Stimulated activated CD8-positive, alpha-beta memory T cell treated with anti-CD3 and anti-CD28 coated beads, Interleukin-15, amount 100 ng/mL, for 4 hours (primary cell): ENCODE measurements at regions not wholly inside any gene's neighbourhood (a gene's known extent, or its start where the extent isn't known, plus 50 kb on each side); places are given as distances from the start of the nearest gene placed in this dataset.
"Not testable (repeated sequence)": the region's sequence is repeated elsewhere in the genome, so short reads cannot be mapped to it uniquely, and the experiment has no call there.

Experiments
- DNase-seq, 2 donors: peaks; one replicate each; pipeline ENCODE4 v3.0.0-alpha.2; 2020; ENCODE audit warnings: low read depth in 2 of 2

DNA sequence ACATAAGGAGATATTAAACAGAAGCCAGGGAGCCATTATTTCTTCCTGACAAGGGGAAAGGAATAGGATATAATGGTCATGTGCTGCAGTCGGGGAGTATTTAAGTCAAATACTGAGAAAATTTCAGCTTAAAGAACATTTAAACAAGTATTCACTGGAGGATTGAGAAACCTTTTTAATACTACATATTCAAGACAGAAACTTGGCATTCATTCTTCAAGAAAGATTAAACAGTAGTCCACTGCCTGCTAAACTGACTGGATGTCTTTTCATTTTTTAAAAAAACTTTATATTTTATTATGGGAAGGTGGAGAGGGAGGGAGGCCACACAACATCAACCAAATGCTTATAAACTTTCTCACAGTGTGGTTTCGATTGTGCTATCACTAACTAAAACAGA, 107.4 kb upstream of the CBLB start:
- no peak for DNase-seq

DNA sequence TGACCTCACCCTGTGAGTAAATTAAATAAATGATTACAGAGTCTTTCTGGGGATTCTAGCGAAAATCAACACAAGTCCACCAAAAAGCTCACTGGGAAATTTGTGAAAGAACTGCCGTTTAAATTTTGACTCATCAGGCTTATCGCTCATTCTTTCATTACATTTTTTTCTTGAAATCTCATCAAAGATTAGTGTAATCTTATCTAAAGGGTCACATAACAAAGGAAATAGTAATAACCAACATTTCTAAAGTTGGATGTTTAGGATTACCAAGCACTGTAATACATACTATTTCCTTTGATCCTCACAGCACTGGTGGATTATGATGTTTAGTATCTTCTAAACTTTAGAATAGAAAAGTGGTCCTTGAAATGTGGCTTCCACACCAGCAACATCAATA, 111.1 kb upstream of the CBLB start:
- DNase-seq, result no peak

DNA sequence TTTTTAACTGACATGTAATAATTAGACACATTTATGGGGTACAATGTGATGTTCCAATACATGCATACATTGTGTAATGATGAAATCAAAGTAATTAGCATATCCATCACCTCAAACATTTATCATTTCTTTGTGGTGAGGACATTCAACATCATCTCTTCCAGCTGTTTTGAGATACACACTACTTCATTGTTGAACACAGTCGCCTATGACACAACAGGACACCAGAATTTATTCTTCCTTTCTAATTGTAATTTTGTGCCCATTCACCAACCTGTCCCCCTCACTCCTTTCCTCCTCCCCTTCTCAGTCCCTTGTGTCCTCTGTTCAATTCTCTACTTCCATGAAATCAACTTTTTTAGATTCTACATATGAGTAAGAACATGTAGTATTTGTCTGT, 113.4 kb upstream of the CBLB start:
- no peak for DNase-seq

DNA sequence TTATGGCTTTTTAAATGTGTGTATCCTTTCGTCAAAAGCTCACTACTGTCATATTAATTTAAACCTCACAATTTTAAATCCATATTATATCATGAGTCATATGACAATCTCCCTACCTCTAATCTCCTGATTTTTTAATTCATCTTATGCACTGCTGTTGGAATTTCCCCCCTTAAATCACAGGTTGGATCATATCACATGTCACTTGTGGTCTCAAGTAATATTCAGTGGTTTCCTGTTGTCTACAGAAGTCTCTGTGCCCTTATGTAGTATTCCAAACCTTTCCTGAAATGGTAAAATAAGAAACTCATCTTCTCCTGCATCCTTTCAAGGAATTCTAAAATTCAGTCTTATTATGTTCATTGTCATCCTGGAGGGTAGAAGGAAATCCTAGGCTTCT, 116.0 kb upstream of the CBLB start:
- no peak for DNase-seq

DNA sequence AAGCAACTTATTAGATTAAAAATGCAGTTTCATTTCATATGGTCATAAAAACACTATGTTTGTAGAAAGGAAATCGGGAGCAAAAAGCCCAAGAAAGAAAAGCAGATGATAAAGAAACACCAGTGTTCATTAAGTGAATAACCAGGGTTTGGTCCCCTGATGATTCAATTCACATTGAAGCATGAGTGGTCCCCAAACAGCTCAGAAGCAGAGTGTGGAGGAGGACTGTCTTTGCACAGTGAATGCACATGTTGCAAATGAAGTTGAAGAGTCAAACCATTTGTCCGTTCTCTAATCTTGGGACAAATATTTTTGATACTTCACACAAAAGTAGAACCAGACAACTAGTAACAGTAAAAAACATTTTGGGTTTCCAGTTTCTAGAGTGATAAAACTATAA, 117.5 kb upstream of the CBLB start:
- DNase-seq, result not testable (repeated sequence)

DNA sequence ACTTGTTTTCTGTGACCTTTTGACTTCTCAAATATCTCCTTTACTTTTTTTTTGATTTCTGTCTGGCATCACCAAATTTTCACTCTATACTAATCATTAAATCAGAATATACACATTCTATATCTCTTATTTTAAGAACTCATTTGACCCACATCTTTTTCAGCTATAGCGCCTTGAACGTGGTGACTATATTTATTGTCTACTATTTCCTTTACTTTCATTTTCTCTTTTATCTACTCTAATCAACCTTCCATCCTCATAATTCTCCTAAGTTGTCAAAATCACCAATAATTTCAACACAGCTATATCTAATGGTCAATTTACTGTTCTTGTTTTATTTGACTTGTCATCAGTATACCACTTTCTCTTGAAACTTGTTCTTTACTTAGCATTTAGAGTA, 119.0 kb upstream of the CBLB start:
- no peak for DNase-seq

DNA sequence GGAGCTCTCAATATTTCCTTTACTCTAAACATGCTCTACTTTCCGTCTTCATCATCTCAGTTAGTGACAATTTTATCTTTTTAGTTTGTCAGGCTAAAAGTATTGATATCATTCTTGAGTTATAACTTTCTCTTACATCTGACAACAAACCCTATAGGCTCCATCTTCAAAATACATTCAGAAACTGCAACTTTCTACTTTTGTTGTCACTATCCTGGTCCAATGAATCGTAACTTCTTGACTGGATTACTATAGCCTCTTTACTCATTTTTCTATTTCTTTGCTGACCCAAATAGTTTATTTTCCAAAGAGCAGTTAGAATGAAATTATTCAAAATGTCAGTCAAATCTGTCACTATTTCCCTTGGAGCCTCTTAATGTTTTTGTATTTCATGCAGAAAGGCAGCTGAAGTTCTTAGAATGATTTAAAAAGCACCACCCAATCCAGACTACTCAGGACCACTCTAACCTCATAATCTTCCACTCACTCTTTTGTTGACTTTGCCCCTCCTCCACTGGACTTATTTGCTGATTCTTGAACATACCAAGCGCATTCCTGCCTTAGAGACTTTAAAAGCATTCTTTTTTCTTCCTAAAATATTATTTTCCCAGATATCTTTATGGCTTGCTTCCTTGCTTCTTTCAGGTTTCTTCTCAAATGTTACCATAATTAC, 119.9 kb upstream of the CBLB start:
- DNase-seq, result no peak

DNA sequence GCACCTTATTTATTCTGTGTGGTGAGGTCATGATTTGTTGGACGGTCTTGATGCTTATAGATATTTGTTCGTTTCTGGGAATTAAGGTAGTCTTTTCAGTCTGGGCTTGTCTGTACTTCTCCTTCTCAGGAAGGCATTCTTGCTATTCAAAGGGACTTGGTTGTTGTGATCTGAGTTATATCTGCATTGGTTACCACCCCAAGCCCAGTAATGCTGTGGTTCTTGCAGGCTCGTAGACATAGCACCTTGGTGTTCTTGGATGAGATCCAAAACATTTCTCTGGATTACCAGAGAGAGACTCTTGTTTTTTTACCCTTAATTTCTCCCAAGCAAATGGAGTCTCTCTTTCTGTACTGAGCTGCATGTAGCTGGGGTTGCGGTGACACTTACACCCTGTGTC, 128.0 kb upstream of the CBLB start:
- DNase-seq, result no peak

DNA sequence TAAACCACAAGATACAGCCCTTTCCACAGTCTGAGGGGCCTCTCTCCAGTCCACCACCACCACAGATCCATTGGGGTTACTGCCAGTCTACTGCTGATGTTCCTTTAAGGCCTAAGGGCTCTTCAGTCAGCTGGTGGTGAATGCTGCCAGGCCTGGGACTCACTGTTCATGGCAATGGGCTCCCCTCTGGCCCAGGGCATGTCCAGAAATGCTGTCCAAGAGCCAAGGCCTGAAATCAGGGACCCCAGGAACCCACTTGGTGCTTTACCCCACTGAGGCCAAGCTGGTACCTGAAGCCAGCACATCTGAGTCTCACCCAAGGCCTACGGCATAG, 128.6 kb upstream of the CBLB start:
- DNase-seq, result no peak

DNA sequence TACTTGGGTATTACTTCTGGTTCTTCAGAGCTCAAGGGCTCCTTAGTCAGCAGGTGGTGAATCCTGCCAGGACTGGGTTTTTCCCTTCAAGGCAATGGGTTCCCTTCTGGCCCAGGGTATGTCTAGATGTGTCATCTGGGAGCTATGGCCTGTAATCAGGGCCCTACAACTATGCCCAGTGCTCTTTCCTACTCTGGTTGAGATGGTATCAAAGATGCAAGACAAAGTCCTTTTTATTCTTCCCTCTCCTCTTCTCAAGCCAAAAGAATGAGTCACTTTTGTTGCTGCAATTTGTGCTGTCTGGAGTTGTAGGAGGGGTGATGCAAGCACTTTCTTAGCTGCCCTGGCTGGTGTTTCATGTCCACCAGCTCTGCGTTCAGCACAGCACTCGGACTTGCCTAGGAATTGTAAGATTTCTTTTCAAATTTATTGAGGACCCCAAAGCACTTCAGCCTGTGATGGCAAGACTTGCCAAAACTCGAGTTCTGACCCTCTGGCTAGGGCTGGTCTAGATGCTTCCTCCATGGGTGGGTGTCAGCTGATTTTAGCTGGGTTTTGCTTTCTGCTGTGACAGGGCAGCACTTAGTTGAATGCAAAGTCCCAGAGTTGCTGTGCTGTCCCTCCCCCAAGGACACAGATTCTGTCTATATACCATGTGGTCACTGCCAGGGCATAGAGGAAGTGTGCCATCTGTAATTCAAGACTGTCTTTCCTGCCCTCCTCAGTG, 129.2 kb upstream of the CBLB start:
- no peak for DNase-seq

DNA sequence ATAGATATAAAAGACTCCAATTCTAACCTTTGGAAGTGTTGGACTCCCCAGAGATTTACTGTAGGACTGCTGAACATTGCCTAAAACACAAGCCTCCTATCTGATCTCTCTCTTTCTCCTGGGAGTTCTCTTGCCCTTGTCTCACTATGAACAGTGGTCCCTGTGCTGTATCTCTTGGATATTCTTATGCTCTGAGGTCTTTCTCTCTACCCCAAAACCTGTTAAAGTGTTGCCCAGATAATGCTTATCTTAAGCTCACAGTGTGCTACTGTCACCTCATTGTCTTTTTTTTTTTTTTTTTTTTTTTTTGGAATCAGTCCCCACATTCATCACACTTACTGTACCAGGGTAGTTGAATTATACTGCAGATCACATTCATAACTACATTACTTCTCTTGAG, 131.0 kb upstream of the CBLB start:
- no peak for DNase-seq

DNA sequence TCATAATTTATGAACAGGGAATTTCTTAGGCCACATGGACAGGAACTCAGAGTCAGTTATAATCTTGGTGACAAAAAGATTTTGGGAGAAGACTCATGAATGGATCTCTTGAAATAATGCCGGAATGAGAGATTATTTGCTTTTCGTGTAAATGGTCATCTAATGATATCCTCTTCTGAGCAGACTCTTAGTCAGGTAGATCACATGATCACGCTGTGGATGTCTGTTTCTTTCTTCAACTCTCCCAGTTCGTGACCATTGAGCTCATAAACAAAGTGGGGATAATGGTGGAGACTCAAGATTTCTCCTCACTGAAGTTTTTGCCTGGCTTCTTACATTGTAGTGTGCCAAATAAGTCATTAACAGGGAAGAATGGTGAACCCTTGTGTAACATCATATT, 133.1 kb upstream of the CBLB start:
- no peak for DNase-seq

DNA sequence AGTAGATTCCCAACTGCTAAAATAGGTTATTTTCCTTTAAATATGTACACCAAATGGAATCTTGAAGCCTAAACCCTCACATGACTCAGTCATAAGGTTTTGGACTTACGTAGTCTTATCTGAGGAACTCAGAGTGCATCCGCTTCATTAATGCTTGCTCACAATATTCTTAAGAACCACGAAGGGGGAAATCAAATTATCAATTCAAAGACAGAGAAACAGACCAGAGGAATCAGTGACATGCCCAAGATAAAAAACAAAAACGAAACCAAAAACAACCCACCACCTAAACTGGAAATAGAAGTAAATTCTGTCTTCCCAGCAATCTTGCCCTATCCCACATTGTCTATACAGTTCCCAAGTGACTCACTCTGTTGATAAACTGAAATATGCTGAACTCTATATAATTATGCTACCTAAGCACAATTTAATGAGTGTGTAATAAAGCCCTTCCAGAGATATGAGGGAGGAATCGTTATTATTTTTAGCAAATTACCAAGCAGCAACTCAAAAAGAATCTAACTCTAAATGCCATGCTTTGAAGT, 135.4 kb upstream of the CBLB start:
- DNase-seq, result no peak

DNA sequence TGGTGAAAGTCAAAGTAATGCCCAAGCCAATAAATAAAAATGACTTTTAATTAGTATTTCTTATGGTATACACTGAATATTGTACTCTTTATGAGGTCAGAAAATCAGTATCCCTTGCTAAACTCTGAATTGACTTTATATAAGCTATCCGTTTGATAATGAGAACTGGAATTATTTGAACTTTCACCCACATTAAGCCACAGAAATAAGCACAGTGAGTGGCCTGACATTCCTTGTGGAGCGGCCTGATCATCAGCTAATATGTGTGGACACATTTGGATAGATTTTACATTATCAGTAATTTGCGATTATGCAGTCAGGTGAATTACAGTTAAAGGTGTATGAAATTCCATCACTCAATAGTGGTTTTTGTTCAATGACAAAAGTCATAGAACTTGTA, 136.0 kb upstream of the CBLB start:
- no peak for DNase-seq

DNA sequence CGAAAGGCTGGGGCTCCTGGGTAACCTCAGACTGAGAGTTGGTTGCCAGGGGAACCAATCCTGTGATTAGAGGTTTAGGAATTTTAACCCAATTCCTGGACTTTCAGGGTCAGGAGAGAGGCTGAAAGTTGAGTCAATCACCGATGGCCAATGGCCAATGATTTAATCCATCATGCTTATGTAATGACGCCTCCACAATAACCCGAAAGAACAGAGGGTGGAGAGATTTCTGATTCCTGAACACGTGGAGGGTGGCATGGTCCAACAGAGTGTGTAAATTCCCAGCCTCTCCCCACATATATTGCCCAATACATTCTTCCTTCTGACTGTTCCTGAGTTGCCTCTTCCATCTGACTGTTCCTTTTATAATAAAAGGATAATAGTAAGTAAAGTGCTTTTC, 137.2 kb upstream of the CBLB start:
- no peak for DNase-seq

DNA sequence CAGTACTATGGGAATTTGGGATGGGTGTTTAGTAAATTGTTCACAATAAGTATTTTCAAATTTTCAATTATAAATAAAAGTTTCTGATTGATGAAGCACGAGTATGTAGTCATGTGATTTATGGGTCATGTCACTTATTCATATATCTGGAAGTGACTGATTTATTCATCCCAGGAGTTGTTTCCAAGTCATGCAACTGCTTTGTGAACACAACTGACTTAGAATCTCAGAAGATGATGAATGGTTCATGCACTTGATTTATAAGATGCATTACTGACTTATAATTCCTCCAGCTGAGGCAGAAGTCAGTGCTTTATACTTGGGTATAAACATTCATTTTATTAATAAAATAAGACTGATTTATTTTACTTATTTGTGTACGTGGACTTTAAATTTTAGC, 137.8 kb upstream of the CBLB start:
- no peak for DNase-seq

DNA sequence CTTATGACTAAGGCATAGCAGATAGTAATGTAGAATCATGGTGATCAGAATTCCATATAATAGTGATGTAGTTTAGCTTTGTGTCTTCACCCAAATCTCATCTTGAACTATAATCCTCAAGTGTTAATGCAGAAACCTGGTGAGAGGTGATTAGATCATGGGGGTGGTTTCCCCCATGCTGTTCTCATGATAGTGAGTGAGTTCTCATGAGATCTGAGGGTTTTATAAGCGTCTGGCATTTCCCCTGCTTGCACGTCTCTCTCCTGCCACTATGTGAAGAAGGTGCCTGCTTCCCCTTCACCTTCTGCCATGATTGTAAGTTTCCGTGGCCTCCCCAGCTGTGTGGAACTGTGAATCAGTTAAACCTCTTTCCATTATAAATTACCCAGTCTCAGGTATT, 138.7 kb upstream of the CBLB start:
- DNase-seq, result no peak

DNA sequence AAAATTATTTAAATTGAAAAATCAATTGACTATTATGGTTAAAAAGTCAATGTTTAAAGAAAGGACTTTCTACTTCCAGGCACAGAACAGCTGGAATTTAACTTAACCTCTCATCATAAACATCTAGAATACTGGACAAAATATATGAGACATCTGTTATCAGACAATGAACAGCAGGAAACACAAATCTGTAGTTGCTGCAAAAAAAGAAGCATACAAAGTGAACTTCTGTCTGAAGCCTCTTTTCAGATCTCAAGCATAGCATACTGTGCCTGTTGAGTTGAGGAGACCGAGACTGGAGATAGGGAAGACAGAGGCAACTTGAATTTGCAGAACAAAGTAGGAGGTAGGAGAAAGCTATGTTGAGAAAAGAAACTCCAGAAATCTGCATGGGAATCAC, 140.0 kb upstream of the CBLB start:
- DNase-seq, result no peak

DNA sequence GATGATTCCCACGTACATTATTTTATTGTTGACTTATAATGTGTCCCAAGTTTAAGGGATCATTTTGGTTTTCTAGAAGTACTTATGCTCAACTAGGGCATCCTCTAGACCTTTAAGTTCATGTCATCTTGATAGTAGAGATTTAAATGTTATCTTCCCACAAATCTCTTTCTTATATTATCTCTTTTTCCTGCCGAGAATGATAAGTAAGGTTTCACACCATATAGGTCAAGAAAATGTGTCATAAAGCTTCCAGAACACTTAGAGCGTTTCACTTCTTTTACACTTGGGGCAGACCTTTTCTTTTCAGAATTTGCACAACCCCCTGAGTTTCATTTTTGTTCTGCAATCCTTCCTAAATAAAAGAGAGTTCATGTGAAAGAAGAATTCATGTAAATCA, 142.0 kb upstream of the CBLB start:
- DNase-seq, result no peak

DNA sequence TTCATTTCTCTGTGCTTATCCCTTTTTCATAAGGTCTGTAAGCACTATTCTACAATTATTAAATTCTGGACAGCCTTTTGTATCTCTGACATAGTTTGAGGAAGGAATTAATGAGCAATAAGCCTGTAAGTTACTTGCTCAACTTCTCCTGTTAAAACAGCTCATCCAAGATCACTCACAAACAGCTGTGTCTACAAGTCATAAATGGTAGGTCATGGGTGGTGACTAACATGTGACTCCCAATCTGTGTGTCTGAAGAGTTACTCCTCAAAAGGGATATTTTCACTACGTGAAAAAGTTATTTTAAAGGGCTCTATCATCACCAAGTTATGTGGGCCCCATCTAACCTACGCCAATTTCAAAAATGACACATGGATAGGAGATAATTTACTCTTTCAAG, 145.2 kb upstream of the CBLB start:
- DNase-seq, result no peak

DNA sequence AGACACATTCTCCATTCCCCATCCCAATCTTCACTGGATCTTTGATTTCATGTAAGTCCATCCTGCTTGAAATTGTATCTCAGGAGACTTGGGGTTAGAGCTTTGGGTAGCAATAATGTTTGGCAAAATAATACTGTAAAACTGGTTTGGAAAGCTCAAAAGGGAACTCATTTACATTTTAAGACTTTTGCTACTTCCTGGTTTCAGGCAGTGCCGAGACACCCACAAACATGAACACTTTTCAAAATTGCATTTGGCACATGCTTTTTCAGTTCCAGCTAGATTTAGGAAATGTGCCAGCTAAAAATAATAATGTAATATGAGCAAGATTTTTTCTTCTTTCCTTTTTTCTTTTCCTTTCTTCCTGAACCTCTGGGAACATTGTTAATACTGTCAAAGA, 145.7 kb upstream of the CBLB start:
- no peak for DNase-seq

DNA sequence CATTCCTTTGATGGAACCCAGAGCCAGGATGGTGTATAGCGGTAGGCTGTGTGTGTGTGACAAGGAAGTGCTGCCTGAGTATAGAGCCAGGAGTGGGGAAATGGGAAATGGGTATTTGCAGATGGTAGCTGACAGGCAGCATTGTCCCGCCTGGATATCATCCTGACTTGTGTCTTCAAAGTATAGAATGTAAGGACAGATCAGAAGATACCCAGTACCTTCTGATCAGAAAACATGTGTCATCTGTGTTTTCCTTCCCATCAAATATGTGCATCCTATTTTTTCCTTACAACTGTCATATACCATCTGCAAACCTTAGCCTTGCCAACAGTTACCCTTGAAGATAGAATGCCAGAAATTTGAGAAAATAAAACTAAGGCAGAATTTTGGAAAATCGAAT, 146.2 kb upstream of the CBLB start:
- DNase-seq, result no peak

DNA sequence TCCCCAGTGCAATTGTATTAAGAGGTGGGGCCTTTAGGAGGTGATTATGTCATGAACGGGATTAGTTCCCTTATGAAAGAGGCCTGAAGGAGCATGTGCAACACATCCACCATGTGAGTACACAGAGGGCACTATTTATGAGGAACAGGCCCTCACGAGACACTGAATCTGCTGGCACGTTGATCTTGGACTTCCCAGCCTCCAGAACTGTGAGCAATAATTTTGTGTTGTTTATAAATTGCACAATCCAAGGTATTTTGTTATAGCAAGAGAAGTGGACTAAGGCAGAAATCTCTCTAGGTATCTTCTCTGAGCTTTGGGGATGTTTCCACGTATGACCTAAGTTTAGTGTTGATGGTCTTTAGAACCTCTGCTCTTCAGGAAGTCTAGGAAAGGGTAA, 149.3 kb upstream of the CBLB start:
- DNase-seq, result no peak
